TTC549 (cell line): ENCODE measurements at regions not wholly inside any gene's neighbourhood (a gene's known extent, or its start where the extent isn't known, plus 50 kb on each side); places are given as distances from the start of the nearest gene placed in this dataset.
"Not testable (repeated sequence)": the region's sequence is repeated elsewhere in the genome, so short reads cannot be mapped to it uniquely, and the experiment has no call there.

Experiments
- FAIRE-seq: peaks from 2 replicates; lab custom pipeline; 2012; peaks lifted over from hg19 to GRCh38; lab: Jason Lieb, UNC

- not testable (repeated sequence) for FAIRE-seq
Measured at GRCh38 chr4:124978536-124978935, 266.0 kb upstream of the ANKRD50 start.

DNA sequence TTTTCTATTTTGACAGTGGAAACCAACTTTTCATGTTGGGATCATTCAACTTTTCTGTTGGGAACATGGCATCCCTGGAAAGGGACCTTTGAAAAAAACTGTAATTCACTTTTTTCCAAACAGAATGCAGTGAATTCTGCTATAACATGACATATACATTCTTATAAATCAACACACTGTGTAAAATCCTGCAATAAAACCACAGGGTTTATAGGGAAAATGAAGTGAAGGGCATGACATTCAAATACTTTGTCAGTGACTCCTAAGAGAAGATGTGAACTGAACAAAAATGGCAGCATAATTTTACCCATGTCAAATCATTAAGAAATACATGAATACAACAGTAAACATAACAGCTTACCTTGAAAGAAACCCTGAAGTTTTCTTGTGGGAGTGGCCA lies 264.5 kb upstream of the ANKRD50 start:
- no peak for FAIRE-seq

GRCh38 chr4:124974152-124974551 lies 261.6 kb upstream of the ANKRD50 start:
- FAIRE-seq = no peak

- no peak for FAIRE-seq
Measured at GRCh38 chr4:124973716-124974115, 261.2 kb upstream of the ANKRD50 start.

- no peak for FAIRE-seq
Measured at GRCh38 chr4:124970011-124970410, 257.5 kb upstream of the ANKRD50 start.

DNA sequence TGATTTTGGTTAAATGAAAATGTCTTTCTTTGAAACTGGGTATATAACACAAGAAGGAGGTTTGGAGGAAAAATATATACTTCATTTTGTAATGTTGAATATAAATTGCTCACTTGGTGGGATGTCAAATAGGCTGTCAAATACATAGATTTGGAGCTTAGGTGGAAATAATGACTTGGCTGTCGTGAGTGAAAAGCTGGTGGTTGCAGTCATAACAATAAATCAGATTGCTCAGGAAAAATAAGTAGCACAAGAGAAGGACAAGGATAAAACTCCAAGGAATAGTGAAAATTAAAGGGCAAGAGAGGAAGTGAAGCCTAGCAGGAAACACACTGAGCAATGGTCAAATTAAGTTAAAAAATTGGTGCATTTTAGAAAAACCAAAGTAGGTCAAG lies 253.0 kb upstream of the ANKRD50 start:
- no peak for FAIRE-seq

DNA sequence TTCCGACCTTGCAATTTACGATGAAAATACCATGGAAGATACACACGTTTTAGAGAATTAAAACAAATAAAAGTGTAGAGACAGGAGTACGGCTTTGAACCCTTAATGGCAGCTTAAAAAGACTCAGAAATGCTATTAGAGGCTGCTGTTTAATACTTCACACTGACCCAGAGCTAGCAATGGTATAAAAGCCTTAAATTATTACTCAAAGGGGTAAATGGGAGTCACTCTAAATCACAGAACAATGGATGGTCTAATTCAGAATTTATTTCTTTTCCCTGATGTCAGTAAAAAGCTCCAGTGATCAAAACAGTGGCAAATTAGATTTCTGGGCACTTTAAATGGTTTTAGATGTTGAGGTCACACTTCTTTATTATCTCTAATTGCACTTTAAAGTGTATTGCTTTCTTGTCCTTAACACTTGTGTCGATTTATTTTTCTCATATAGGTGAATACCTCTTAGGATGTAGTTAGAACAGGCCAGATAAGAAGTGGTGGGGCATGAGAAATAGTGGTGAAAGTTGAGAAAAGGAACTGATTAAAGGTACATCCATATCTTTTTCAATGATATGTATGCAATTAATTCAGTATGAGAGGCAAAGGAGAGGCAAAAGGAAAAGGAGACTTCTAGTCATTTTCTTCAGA lies 252.4 kb upstream of the ANKRD50 start:
- no peak for FAIRE-seq

DNA sequence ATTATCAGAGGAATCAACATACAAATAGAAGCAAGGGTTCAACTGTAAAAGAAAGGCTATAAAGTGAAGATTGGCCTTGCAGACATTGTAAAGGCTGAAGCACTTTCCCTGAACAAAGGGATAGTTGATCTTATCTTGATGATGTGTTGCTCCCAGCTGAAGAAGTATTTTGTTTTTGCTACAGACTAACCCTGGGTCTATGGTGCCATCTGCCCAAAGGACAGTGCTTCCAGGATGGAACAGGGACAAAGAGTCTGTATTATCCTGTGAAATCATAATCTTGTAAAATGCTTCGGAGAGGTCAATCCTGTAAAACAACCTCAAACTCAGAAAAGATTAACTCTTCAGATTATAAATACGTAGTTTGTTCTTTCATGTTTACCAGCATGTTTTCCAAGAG lies 251.7 kb upstream of the ANKRD50 start:
- FAIRE-seq = no peak

GRCh38 chr4:124961138-124961750 lies 248.7 kb upstream of the ANKRD50 start:
- FAIRE-seq = no peak

- no peak for FAIRE-seq
Measured at GRCh38 chr4:124958847-124959246, 246.3 kb upstream of the ANKRD50 start.

GRCh38 chr4:124955476-124955875 lies 242.9 kb upstream of the ANKRD50 start:
- no peak for FAIRE-seq

DNA sequence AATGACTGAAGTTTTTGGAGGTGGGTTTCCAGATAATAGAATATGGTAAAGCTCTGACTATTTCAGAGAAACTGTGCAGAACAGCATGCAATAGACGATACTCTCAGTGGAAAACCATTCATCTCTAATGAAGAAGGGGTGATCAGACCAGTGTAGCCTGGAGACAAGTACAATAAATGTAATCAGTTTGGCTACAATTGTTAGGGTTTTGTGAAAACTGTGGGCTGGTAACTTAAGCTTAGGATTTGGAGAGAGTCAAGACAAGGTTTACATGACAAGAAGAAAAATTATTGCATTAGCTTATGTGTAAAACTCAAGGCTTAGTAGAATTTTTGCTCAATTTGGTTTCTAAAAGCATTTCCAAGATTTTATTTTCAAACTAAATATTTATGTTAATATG lies 241.5 kb upstream of the ANKRD50 start:
- no peak for FAIRE-seq

DNA sequence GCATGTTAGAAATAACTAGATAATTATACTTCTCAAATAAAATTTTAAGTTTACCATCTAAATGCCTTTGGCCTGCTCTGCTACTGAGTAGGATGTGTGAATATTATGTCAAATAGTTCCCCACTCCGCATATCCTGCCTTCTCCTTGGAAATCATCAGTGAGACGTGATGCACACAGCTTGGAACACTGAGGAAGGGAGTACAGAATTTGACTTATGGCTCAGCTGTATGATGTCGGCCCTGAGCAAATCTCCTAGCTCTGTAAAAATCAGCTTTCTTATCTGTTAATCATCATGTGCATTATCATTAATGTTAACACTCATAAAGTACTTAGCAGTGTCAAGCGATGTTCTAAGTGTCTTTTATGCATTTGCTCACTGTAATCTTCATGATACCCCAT lies 241.0 kb upstream of the ANKRD50 start:
- FAIRE-seq = no peak

- FAIRE-seq = no peak
Measured at GRCh38 chr4:124953061-124953460, 240.5 kb upstream of the ANKRD50 start.

- FAIRE-seq = no peak
Measured at GRCh38 chr4:124952601-124953000, 240.1 kb upstream of the ANKRD50 start.

DNA sequence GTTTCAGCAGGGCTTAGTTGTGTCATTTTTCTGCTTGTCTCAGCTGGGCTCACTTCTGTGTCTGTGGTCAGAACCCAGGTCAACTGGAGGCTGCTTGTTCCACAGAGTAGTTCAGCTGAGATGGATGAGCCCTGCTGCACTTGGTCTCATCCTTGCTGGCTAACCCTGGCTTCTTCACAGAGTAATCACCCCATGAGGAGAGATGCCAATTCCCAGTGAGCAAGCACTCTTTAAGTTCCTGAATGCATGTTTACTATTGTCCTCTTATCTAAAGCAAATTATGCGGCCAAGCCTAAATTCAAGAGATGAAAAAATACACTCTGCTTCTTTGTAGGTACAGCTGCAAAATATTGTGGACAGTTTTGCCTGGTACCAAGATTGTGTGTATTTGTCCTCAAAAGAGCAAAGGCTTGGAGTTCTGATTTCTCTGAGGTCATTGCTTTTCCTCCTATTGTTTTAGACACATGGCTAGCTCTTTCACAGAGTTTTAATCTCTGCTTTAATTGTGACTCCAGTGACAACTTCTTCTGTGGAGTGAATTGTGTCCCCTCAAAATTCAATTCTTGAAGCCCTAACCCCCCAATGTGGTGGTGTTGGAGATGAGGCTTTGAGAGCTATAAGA lies 236.6 kb upstream of the ANKRD50 start:
- no peak for FAIRE-seq

GRCh38 chr4:124947622-124948265 lies 235.2 kb upstream of the ANKRD50 start:
- no peak for FAIRE-seq

DNA sequence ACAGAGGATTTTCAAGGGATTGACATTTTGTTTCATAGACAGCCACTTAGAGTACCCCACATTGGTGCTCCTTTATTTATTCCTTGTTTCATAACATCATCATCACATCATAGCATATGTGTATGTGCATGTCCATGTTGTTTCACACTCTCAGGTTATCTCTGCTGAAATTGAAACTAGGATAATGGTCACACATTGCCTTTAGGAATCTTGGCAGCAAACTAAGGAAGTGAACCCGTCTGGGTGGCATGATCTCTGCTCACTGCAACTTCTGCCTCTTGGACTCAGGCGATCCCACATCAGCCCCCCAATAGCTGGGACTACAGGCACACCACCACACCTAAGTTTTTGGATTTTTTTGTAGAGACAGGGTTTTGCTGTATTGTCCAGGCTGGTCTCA lies 234.2 kb upstream of the ANKRD50 start:
- no peak for FAIRE-seq

- no peak for FAIRE-seq
Measured at GRCh38 chr4:124945422-124945821, 232.9 kb upstream of the ANKRD50 start.

DNA sequence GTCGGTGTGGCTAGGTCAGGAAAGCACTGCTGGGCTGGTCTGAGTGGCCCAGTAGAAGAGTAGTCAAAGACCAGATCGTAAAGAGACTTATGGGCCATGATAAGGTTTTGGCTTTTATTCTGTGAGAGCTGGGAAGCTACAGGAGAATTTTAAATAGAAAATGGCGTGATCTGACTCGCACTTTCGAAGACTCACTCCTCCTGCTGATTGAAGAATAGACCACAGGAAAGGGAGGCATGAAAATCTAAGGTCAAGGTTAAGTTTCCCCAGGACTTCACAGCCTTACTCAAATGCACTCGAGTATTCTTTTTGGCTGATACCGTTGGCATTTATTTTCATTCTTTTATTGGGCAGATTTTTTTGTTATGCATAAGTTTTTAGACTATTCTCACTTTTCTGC lies 231.4 kb upstream of the ANKRD50 start:
- no peak for FAIRE-seq

DNA sequence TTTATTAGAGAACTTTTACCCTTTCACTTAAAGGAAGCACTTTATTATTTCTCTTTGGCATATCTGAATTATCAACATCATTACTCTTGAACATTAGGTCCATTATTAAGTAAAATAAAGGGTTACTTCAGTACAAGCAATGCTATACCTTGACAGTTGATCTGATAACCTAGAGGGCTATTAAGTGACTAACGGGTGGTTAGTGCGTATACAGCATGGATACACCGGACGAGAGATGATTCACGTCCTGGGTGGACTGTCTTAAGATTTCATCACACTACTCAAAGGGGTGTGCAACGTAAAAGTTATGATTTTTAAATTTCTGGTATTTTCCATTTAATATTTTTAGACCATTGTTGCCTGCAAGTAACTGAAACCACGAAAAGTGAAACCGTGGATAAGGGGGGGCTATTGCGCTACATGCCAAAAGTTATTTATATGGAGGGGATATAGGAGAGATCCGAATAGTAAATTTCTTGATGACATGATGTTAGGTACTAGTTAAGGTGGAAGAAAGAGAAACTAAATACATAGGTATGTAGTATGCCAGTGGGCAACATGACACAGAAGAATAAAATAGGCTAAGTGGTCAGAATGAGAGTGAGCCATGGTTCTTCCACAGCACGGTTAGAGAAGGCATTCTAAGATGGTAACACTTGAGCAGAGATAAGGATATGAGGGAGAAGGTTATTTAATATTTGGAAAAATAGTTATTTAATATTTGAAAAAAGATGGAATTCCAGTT lies 230.8 kb upstream of the ANKRD50 start:
- FAIRE-seq = no peak

DNA sequence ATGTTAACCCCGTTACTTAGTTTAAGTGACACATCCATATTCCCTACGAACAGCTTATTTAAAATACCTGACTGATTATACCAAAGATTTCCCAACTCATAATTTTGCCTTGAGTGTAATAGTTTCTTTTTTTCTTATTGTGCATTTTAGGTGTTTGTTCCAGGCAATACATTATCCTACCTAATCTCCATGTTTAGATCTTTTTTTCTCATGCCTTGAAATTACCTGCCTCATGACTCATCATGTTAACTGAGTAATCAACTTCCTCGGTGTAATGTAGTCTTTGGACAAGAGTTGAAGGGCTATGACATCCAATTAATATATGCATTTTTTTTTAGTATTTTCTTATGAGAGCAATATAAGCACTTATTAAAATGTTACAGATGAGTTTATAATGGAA lies 228.7 kb upstream of the ANKRD50 start:
- no peak for FAIRE-seq

DNA sequence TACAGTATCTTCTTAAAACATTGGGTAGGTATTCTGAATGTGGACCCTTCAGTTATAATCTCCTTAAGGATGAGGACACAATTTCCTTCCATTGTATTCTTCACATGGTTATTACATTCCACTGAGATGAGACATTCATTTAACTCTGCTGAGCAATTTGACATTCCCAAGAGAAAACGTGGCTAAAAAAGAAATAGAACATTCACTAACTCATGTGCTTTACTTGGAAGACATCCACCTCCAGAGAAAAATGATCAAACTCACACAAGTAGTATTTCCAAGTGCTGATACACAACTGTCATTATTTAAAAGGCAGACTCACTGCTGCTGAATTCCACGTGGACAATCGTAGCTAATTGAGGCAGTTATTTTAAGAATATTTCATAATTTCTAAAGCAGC lies 227.9 kb upstream of the ANKRD50 start:
- FAIRE-seq = no peak
